ENCODE measurements at regions not wholly inside any gene's neighbourhood (a gene's known extent, or its start where the extent isn't known, plus 50 kb on each side); places are given as distances from the start of the nearest gene placed in this dataset.

GRCh38 chrX:137891431-137891830, 325.5 kb downstream of the ZIC3 start:
- TF ChIP-seq PYGO2 (tag; IDR thresholded peaks at IDR 0.05): no peak
- no peak for TF ChIP-seq KLF10 (CRISPR knock-in tag; IDR thresholded peaks at IDR 0.05)
- no peak for TF ChIP-seq MYNN (IDR thresholded peaks at IDR 0.05)
- no peak for TF ChIP-seq MYNN (CRISPR knock-in tag; IDR thresholded peaks at IDR 0.05)
- TF ChIP-seq REST (IDR thresholded peaks at IDR 0.05; ENCODE audit: borderline replicate concordance): no peak
- TF ChIP-seq REST (CRISPR knock-in tag; IDR thresholded peaks at IDR 0.05; ENCODE audit: low read depth): no peak

Data from K562 (cell line).